Activated T-cell treated with anti-CD3 and anti-CD28 coated beads, Interleukin-2, amount 50 U/mL, for 4 hours (primary cell): ENCODE measurements at regions not wholly inside any gene's neighbourhood (a gene's known extent, or its start where the extent isn't known, plus 50 kb on each side); places are given as distances from the start of the nearest gene placed in this dataset.

Experiments
- ATAC-seq, 2 donors: fragments of 200-7000 bp; cut with Tn5 transposase; one replicate each; pipeline ENCODE4 v1.10.0; 2021
- DNase-seq: peaks from one replicate; pipeline ENCODE4 v3.0.0-alpha.2; 2020
- H3K27me3 Mint-ChIP-seq: one replicate; pipeline ENCODE4 v1.8.0; 2021; ENCODE audit warnings: low read depth, mixed read lengths
- H3K36me3 Mint-ChIP-seq: one replicate; pipeline ENCODE4 v1.8.0; 2022; ENCODE audit warnings: mixed read lengths; ENCODE audit not compliant: insufficient read depth
- H3K4me1 Mint-ChIP-seq: one replicate; pipeline ENCODE4 v1.8.0; 2021; ENCODE audit warnings: low read depth, mixed read lengths
- H3K4me3 Mint-ChIP-seq: one replicate; pipeline ENCODE4 v1.8.0; 2021; ENCODE audit warnings: mild to moderate bottlenecking, moderate library complexity, mixed read lengths
- H3K9me3 Mint-ChIP-seq: one replicate; pipeline ENCODE4 v1.8.0; 2021; ENCODE audit warnings: mixed read lengths

GRCh38 chr5:117299936-117300328, 725.3 kb upstream of the SEMA6A start:
- no peaks in the 10 kb centered on the region for H3K27me3 Mint-ChIP-seq
- ATAC-seq: no peak
- H3K36me3 Mint-ChIP-seq: no peaks in the 10 kb centered on the region
- no peak for DNase-seq
- H3K4me1 Mint-ChIP-seq: no peaks in the 10 kb centered on the region
- H3K4me3 Mint-ChIP-seq: no peak overlapping the region
- peaks cover 14% of the 10 kb centered on the region for H3K9me3 Mint-ChIP-seq

- peaks cover 14% of the 10 kb centered on the region for H3K9me3 Mint-ChIP-seq
- ATAC-seq (no peak), DNase-seq (no peak)
- H3K4me3 Mint-ChIP-seq: no peak overlapping the region
- H3K27me3 Mint-ChIP-seq: no peaks in the 10 kb centered on the region
- no peaks in the 10 kb centered on the region for H3K36me3 Mint-ChIP-seq
- H3K4me1 Mint-ChIP-seq: no peaks in the 10 kb centered on the region
These were observed 724.8 kb upstream of the SEMA6A start for GRCh38 chr5:117299224-117299935.

- Mint-ChIP-seq H3K4me1 (no peaks in the 10 kb centered on the region), H3K27me3 (no peaks in the 10 kb centered on the region), H3K9me3 (peaks cover 10% of the 10 kb centered on the region), H3K4me3 (no peak overlapping the region), H3K36me3 (no peaks in the 10 kb centered on the region)
- DNase-seq (no peak), ATAC-seq (no peak)
These were observed 722.2 kb upstream of the SEMA6A start for GRCh38 chr5:117296872-117297271.

GRCh38 chr5:117295941-117296340, 721.3 kb upstream of the SEMA6A start:
- H3K9me3 Mint-ChIP-seq: peaks cover 10% of the 10 kb centered on the region
- H3K27me3 Mint-ChIP-seq: no peaks in the 10 kb centered on the region
- H3K4me3 Mint-ChIP-seq: no peak overlapping the region
- H3K4me1 Mint-ChIP-seq: no peaks in the 10 kb centered on the region
- DNase-seq: no peak
- no peak for ATAC-seq
- H3K36me3 Mint-ChIP-seq: no peaks in the 10 kb centered on the region

- Mint-ChIP-seq H3K9me3 (peaks cover 5% of the 10 kb centered on the region), H3K27me3 (no peaks in the 10 kb centered on the region), H3K4me3 (no peak overlapping the region), H3K4me1 (no peaks in the 10 kb centered on the region), H3K36me3 (no peaks in the 10 kb centered on the region)
- no peak for ATAC-seq
- DNase-seq: no peak
These were observed 712.2 kb upstream of the SEMA6A start for GRCh38 chr5:117286813-117287212.

- ATAC-seq (no peak), DNase-seq (no peak)
- Mint-ChIP-seq H3K4me1 (no peaks in the 10 kb centered on the region), H3K36me3 (no peaks in the 10 kb centered on the region), H3K27me3 (no peaks in the 10 kb centered on the region), H3K9me3 (no peaks in the 10 kb centered on the region), H3K4me3 (no peak overlapping the region)
These were observed 697.0 kb upstream of the SEMA6A start for GRCh38 chr5:117271656-117272055.

GRCh38 chr5:117266280-117266679, 691.7 kb upstream of the SEMA6A start:
- DNase-seq (no peak), ATAC-seq (no peak)
- Mint-ChIP-seq H3K27me3 (no peaks in the 10 kb centered on the region), H3K4me3 (no peak overlapping the region), H3K4me1 (no peaks in the 10 kb centered on the region), H3K9me3 (peaks cover 16% of the 10 kb centered on the region), H3K36me3 (no peaks in the 10 kb centered on the region)

GRCh38 chr5:117263231-117263630, 688.6 kb upstream of the SEMA6A start:
- Mint-ChIP-seq H3K27me3 (no peaks in the 10 kb centered on the region), H3K4me1 (no peaks in the 10 kb centered on the region), H3K9me3 (peaks cover 16% of the 10 kb centered on the region), H3K4me3 (no peak overlapping the region), H3K36me3 (no peaks in the 10 kb centered on the region)
- DNase-seq: no peak
- ATAC-seq: no peak

GRCh38 chr5:117262572-117263131, 688.0 kb upstream of the SEMA6A start:
- peaks cover 16% of the 10 kb centered on the region for H3K9me3 Mint-ChIP-seq
- H3K36me3 Mint-ChIP-seq: no peaks in the 10 kb centered on the region
- no peaks in the 10 kb centered on the region for H3K27me3 Mint-ChIP-seq
- no peak overlapping the region for H3K4me3 Mint-ChIP-seq
- no peaks in the 10 kb centered on the region for H3K4me1 Mint-ChIP-seq
- DNase-seq: no peak
- no peak for ATAC-seq

- H3K4me3 Mint-ChIP-seq: no peak overlapping the region
- DNase-seq (no peak), ATAC-seq (no peak)
- H3K9me3 Mint-ChIP-seq: peaks cover 16% of the 10 kb centered on the region
- H3K4me1 Mint-ChIP-seq: no peaks in the 10 kb centered on the region
- H3K27me3 Mint-ChIP-seq: no peaks in the 10 kb centered on the region
- no peaks in the 10 kb centered on the region for H3K36me3 Mint-ChIP-seq
These were observed 687.4 kb upstream of the SEMA6A start for GRCh38 chr5:117261948-117262571.

- H3K36me3 Mint-ChIP-seq: no peaks in the 10 kb centered on the region
- no peaks in the 10 kb centered on the region for H3K4me1 Mint-ChIP-seq
- peaks cover 12% of the 10 kb centered on the region for H3K9me3 Mint-ChIP-seq
- H3K4me3 Mint-ChIP-seq: no peak overlapping the region
- DNase-seq (no peak), ATAC-seq (no peak)
- H3K27me3 Mint-ChIP-seq: no peaks in the 10 kb centered on the region
These were observed 680.8 kb upstream of the SEMA6A start for GRCh38 chr5:117255211-117256027.

GRCh38 chr5:117252566-117252965, 677.9 kb upstream of the SEMA6A start:
- ATAC-seq: no peak
- no peak overlapping the region for H3K4me3 Mint-ChIP-seq
- no peaks in the 10 kb centered on the region for H3K4me1 Mint-ChIP-seq
- H3K9me3 Mint-ChIP-seq: peaks cover 13% of the 10 kb centered on the region
- no peaks in the 10 kb centered on the region for H3K36me3 Mint-ChIP-seq
- no peak for DNase-seq
- no peaks in the 10 kb centered on the region for H3K27me3 Mint-ChIP-seq

GRCh38 chr5:117249086-117249815, 674.6 kb upstream of the SEMA6A start:
- Mint-ChIP-seq H3K27me3 (no peaks in the 10 kb centered on the region), H3K4me1 (no peaks in the 10 kb centered on the region), H3K4me3 (no peak overlapping the region), H3K36me3 (no peaks in the 10 kb centered on the region), H3K9me3 (peaks cover 16% of the 10 kb centered on the region)
- DNase-seq: no peak
- ATAC-seq: no peak

GRCh38 chr5:117246424-117246823, 671.8 kb upstream of the SEMA6A start:
- H3K36me3 Mint-ChIP-seq: no peaks in the 10 kb centered on the region
- ATAC-seq (no peak), DNase-seq (no peak)
- H3K9me3 Mint-ChIP-seq: peaks cover 9% of the 10 kb centered on the region
- H3K4me3 Mint-ChIP-seq: no peak overlapping the region
- H3K4me1 Mint-ChIP-seq: no peaks in the 10 kb centered on the region
- no peaks in the 10 kb centered on the region for H3K27me3 Mint-ChIP-seq
